Stimulated activated CD4-positive, alpha-beta T cell treated with anti-CD3 and anti-CD28 coated beads, TNF-alpha, amount 100 ng/mL, for 24 hours (primary cell): ENCODE measurements at regions not wholly inside any gene's neighbourhood (a gene's known extent, or its start where the extent isn't known, plus 50 kb on each side); places are given as distances from the start of the nearest gene placed in this dataset.
"Not testable (repeated sequence)": the region's sequence is repeated elsewhere in the genome, so short reads cannot be mapped to it uniquely, and the experiment has no call there.

ENCODE experiments used
- DNase-seq, 3 experiments: peaks; one replicate each; pipeline ENCODE4 v3.0.0-alpha.2; 2020; ENCODE audit warnings: low read depth in 3 of 3

DNA sequence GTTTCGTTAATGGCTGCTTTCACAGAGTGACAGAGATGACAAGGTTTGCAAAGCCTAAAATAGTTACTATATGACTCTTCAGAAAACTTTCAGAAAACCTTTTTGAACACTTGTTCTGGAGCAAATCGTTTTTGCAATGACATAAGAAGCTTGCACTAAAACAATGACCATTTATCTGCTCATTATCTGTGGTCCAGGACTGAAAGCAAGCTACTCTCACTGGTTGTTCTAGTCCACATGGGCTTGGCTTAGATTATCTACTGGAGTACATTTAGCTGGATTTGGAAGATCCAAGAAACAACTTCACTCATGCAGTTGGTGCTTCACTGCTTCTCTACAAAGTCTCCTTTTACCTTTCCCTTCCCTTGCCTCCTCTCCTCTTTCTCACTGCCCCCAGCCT, 1836.4 kb upstream of the AGA start:
- DNase-seq, result no peak

DNA sequence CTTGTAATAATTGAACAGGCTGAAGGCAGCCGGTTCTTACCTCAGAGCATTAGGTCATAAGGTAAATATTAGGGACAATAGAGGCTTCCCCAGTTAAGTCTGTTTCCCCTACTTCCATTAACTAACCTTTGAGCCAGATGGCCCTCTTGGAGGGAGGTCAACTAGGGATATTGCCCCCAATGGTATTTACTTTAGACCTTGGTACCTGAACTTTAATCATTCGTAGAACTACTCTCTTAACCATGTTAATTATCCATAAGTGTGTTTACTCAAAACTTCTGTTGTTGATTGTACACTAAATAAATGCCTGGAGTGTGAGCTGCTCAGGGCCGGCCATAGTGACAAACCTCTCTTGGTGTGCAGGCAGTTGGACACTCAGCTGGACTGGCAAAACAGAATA, 1843.5 kb upstream of the AGA start:
- DNase-seq, result no peak

DNA sequence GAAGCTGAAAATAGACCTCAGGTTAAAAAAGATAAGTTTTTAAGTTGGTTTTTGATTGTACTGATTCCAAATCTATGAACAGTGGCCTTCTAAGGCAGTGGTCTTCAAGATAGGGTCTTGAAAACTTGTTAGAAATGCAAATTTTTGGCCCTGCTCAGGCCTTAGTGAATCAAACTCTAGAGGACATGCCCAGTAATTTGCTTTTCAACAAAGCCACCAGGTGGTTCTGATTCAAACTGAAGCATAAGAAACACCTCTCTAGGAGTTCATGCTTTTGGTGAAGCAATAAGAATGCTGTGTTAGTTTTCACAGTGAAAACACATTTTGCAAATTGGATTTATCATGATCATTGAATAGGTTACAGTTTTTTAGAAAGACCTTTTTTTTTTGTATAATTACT, 1849.4 kb upstream of the AGA start:
- DNase-seq, result no peak

DNA sequence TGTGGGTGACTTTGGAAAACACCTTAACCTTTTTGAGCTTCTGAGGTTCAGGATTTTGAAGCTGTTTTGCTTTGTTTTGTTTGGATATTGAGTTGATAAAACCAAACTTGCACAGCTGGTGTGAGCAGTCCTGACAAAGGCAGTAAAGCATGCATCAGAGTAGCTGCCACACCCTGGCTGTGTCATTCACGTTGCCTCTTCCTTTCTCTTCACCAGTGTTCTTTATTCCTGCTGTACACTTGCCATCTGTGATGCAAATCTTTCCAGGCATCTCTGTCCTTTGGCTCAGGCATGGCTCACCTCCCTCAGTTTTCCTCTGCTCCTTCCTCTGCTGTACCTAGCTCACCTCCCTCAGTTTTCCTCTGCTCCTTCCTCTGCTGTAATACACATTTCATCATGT, 1850.2 kb upstream of the AGA start:
- no peak for DNase-seq

DNA sequence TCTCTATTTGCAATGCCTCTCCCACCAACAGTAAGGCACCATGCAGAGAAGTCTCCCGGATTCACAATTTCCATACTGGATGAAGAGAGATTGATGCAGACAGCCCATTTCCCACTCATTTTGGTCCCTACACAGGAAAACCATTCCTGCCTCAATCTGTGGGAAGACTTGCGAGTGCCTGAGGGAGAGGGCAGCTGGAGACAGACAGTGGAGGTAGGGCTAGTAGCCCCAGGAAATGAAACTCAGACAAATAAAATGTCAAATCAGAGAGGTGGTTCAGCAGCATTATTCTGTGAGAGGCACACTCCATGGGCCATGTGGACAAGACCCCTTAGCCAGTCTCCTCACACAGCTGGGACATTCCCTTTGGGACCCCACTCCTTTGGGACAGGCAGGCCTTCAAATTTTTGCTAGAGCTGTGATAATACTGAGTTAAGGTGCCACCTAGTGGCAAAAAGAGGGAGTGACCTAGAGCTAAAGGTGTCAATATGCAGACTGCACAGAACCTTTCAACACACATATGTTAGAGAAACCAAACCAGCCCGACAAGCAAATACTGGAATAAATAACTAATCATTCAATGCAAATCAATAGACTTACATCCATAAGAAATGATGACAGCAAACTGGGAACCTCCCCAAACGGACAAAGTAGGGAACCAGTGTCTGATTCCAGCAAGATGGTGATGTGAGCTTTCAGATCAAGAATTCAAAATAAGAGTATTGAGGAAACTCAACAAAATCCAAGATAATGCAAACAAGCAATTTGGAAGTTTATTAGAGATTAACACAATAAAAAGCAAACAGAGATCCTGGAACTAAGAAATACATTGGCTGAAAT, 1865.3 kb upstream of the AGA start:
- DNase-seq, result no peak

DNA sequence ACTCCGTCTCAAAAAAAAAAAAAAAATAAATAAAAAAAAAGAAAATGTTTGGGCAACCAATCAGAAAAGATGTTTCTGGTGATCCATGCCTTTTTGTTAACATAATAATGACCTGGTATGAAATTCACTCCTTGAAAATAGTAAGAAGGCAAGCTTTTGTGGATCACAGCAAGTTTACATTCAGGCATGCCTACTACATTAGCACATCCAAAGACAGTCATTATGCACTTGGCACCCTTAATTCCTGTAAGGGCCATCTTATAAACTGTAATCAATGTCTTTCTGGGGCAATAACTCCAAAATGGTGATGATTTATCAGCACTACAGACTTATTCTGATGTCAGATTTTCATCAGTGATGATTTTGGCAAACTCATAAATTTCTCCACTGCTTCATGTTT, 1871.6 kb upstream of the AGA start:
- DNase-seq, result no peak

DNA sequence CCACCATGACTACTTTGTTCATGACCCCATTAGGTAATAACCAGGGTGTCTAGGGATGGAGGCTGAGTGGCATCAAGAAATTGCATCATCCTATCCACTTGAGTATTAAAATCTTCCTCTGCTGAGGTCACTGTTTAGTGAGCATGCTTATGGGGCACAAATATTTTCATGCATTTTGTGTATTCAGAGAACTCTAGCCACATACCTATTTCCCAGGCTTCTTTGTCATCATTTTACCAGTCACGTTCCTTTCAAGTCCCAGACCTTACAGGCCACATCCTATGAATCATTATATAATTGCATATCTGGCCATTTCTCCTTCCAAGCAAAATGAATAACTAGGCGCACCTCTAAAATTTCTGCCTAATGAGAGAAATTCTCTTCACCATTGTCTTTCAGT, 1882.9 kb upstream of the AGA start:
- no peak for DNase-seq

DNA sequence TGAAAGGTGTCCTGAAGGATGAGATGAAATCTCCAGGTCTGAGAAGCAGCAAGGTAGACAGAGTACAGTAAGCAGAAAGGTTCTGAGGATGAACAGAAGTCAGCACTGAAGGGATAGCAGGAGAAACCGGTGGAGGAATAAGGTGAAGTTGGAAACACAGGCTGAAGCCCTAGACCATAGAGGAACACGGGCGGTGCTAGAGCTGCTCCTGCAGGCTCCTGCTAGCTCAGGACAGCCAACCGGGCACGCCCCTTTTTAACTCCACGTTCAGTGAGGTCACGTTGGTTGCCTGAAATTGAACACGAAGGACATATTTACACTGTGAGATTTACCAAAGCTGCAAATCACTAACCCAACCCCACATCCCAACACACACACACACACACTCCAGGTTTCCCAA, 1886.4 kb upstream of the AGA start:
- no peak for DNase-seq

DNA sequence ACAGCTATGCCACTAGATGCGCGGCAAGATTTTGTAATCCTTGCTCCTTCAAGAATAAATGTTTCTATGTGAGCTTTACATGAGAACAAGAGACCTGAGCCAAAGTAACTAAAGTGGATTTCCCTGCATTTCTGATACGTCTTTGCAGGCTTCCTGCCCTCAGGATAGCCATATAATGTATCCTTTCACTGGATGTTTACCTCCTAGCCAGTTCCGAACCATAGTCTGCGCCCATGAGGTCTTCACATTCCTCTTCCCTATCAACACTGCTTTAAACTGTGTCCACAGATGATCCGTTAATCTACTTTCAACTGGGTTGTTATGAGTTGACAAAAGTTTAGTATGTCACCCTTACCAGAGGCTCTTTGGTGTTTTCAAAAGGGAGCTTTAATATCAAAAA, 1889.1 kb upstream of the AGA start:
- no peak for DNase-seq

DNA sequence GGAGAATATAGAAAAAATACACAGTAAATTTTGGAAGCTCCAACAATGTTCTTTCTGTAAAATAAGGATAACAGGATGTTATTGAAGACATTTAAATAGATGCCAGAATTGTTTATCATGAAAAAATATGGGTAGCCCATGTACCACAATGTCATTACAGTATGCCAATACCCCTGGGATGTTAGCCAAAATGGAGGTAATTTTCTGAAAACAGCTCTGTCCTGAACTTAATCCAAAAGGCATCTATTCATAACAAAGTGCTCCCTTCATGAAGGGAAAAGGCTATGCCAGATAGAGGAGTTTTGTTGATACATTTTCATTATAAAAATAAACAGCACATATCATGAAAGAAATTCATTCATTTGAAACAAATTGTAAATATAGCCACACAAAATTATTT, 1902.6 kb upstream of the AGA start:
- no peak for DNase-seq

DNA sequence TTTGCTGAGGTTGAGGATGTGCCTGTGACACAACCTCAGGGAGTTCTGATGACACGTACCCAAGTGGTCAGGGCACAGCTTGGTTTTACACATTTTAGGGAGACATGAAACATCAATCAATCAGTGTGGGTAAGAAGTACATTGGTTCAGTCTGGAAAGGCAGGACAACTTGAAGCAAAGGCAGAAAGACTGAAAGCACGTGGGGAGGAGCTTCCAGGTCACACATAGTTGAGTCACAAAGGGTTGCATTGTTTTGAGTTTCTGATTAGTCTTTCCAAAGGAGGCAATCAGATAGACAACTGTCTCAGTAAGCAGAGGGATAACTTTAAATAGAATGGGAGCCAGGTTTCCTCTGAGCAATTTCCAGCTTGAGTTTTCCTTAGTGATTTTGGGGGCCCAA, 1910.0 kb upstream of the AGA start:
- DNase-seq, result no peak

DNA sequence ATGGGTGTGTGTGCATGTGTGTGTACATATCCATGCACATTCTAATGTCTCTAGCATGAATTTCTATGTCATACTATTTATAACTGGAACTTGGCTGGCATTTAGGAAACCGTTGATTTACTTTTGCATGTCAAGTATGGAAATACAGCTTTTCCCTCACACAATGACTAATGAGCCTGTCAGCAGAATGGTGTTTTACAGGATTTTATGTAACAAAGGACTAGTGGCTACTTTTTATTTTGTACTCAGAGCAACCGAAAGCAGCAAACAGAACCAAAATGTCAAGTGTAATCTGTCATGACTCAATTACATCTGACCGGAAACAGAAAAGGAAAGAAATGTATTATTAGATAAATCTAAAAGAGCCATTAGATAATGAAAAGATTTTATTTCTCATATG, 1911.5 kb upstream of the AGA start:
- DNase-seq, result no peak

DNA sequence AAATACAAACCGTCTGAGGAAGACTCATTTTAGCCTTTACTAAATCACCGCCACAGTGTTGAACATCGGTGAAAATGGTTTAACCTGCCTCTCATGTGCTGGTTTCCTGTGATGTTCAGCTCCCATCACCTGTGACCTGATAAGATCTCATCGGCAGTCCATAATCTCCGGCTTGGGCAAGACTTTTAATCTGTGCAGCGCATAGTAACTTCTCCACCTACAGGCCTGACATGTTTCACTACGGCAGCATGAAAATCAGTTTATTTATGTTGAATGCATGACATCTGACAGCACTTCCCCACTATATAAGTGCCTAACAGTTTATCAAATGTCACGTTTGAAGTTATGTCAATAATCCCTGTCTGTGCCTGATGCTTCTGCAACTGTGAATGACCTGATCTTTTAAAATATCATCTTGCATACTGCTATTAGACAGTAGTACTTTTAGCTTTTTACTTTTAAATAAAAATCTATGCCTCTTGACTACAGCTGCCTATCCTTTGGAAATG, 1919.8 kb upstream of the AGA start:
- no peak for DNase-seq

DNA sequence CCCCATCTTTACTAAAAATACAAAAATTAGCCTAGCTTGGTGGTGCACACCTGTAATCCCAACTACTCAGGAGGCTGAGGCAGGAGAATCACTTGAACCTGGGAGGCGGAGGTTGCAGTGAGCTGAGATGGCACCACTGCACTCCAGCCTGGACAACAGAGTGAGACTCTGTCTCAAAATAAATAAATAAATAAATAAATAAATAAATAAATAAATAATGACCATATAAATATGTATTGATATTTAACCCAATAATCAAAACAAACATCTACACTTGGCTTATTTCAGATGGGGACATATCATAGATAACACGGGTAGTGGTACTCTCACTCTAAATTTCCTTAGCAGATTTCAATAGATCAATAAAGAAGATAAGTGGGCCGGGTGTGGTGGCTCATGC, 1923.7 kb upstream of the AGA start:
- not testable (repeated sequence) for DNase-seq

DNA sequence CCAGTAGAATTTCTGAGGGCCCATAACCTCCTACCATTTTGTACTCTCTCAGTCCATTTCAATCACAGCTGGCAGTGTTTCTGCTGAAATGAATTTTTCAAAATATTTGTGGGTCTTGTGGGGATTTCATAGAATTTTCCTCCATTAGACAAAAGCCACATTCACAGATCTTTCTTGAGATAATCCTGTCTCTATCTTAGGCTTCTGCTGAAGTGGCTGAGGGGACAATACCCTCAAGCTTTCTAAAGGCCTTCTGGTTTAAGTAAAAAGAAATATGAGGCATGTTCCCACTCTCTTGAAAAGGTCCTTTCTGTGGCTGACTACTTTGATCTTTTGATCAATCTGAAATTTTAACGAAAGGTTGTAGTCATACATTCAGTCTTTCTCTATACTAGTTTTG, 1930.0 kb upstream of the AGA start:
- DNase-seq, result no peak

DNA sequence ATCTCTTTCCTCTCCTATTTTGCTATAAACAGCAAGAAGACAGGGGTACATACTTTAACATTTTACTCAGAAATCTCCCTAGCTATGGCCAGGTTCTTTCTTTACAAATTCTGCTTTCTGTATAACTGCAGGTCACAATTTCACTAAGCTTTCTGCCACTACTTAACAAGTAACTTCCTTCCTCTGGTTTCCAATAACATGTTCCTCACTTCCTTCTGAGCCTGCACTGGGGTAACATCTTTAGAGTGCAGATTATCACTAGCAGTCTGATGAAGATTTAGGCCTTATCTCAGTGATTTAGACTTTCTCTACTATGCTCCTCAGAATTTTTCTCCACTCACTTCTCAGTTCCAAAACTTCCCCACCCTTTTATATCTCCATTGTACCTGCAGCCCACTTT, 1930.5 kb upstream of the AGA start:
- no peak for DNase-seq

DNA sequence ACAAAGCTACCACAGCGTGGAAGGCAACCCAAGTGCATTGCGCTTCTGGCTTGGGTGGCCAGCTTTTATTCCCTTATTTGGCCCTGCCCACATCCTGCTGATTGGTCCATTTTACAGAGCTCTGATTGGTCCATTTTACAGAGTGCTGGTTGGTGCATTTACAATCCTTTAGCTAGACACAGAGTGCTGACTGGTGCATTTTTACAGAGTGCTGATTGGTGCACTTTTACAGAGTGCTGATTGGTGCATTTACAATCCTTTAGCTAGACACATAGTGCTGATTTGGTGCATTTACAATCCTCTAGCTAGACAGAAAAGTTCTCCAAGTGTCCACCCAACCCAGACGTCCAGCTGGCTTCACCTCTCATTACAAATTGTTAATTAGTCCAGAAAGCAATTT, 1936.6 kb upstream of the AGA start:
- not testable (repeated sequence) for DNase-seq

DNA sequence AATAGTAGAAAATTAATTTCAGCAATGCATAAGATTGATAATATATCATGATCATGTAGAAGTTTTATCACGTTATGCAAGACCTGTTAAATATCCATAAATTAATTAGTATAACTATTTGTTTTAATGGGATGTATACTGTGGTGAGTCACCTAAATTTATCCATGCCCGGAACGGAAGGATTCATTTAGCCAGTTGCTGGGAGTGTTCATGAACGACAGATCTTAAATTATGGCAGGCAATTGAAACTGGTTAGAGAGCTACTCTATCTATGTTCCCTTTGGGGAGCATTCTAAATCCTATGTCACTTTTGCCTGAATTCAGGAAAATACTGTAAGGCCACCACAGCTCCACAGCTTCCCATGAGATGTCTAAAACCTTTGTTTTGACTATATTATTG, 1950.5 kb upstream of the AGA start:
- no peak for DNase-seq

DNA sequence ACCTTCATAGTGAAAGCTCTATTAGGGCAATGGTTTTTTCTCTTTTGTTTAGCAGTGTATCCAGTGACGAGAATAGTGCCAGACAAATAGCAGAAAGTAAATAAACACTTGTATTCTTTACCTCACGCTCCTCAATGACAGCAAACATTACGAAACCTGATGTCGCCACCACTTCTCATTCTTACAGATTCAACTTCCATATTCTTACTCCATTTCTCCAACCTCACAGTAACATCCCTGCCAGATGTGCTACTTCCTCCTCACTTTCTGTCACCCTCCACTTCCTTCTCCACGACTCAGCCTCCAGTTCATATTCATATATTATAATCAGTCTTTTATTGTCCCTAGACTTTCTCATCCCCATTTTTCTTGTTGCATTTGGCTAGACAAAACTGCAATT, 1956.2 kb upstream of the AGA start:
- no peak for DNase-seq

DNA sequence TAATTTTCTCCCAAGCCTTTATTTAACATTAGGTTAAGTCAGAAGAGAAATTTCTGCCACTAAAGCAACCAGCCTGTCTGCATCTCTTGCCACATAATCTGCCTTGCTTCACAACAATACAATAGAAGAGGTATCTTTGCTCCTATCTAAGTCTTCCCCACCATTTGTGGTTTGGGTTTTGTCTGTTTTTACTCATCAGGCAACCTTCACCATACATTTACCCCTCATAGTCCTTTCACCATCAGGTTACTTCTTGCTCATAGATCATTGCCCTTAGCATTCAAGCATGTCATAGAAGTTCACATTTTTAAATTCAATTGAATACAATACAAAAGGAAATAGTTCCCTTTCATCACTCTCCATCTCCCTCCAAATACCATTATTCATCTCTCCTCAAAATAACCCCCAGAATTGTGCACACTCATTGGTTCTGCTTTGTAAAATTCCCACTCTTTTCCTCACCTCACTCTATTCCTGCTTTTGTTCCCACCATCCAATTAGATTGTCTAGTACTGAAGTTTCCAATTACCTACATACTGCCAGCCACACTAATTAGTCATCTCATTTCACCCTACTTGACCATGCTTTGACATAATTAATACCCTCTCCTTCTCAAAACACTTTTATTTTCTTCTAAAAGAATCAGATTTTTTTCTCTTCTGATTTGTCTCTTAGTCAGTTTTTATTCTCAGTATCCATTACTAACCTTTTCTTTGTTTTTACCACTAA, 1957.0 kb upstream of the AGA start:
- DNase-seq, result no peak

DNA sequence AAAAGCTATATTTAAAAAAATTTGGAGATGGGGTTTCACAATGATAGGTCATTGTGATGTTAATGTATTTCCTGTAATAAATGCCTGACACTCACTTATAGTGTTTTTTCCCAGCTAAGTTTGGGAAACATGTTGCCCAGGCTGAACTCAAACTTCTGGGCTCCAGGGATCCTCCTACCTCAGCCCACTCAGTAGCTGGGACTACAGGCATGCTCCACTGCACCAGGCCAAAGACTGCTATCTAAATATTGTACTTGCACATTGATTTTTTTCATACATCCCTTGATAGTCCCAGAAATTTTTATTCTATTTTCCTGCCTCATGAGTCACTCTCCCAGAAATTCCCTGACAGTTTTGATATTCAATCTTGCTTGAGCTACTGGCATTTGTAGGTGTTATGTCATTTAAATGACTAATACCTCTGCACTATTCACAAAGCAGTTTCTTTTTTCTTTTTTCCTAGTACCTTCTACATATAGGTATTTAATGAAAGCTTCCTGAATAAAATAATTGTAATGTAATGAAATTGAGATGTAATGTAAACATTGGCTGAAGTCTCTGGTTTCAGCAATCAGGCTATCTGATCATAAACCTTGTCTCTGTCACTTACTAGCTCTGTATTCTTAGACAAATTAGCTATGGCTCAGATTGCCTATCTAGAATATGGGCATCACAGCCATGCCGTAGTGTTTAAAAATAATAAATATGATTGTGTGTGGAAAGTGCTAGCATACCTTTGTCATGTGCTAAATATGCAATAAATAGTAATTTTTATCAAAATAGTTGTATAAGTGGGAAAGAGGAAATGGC, 1973.0 kb upstream of the AGA start:
- DNase-seq, result no peak

DNA sequence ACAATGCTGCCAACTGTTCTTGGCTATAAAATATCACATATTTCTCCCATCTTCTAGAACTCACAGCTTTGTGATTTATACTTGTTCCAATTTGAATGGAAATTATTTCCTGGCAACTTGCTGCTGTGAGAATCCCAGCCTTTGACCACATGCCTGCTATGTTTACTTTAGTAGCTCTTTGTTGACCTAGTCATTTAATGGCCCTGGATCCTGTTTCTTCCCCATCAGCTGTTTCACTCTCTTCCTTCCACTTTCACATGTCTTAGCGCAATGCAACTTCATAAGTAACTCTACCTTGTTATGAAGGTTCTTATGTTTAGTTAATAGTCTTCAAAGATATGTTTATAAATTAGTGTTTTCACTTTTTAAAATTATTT, 1973.6 kb upstream of the AGA start:
- DNase-seq, result no peak

DNA sequence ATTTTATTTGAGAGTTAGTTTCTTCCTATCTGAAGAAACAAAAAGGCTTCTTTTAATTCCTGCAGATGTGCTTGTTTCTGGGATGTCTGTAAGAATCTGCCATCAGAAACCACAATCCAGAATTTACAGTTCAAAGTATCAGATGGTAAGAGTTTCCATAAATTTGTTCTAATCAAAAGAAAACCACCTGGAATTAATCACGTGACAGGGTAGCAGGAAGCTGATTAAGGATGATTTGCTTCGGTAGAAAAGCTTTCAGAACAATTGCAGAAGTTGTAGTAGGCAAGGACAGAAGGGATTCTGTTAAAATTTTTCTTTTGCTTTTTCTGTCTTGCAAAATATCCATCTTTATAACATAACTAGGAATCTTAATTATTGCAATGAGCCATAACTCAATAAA, 1975.1 kb upstream of the AGA start:
- no peak for DNase-seq
